GM13976 (cell line): ENCODE measurements at regions not wholly inside any gene's neighbourhood (a gene's known extent, or its start where the extent isn't known, plus 50 kb on each side); places are given as distances from the start of the nearest gene placed in this dataset.

Experiments used
- DNase-seq: peaks from one replicate; pipeline ENCODE4 v3.0.0; 2012; ENCODE audit warnings: low spot score
- CTCF ChIP-seq: IDR thresholded peaks from 2 replicates; pipeline ENCODE4 v1.5.1; 2012; ENCODE audit warnings: borderline replicate concordance, mild to moderate bottlenecking; ENCODE audit not compliant: insufficient read depth; ENCODE audit errors: extremely low read depth, missing control alignments, control extremely low read depth
- in situ Hi-C: fragments of 300-500 bp; cut with MboI; formaldehyde crosslinking; loops from one replicate; pipeline ENCODE4 v1.12.0; 2022; ENCODE audit warnings: low sequenced_read_pairs, mixed read lengths, inconsistent platforms; ENCODE audit not compliant: unreplicated experiment

GRCh38 chr16:73190256-73190655 lies 142.3 kb upstream of the ZFHX3 start:
- in situ Hi-C loops, result loop anchor here (25.0 kb wide), 1 partner anchor 353 kb away; no protein-coding TSS in a partner anchor
- no peak for TF ChIP-seq CTCF
- DNase-seq, result no peak

- in situ Hi-C loops, result loop anchor here (25.0 kb wide), 1 partner anchor 352 kb away; no protein-coding TSS in a partner anchor
- TF ChIP-seq CTCF, result no peak
- no peak for DNase-seq
These were observed 141.2 kb upstream of the ZFHX3 start for GRCh38 chr16:73189136-73189535.

- in situ Hi-C loops, result loop anchor here (25.0 kb wide), 1 partner anchor 350 kb away; no protein-coding TSS in a partner anchor
- TF ChIP-seq CTCF, result no peak
- no peak for DNase-seq
These were observed 139.0 kb upstream of the ZFHX3 start for GRCh38 chr16:73186752-73187601.

GRCh38 chr16:73185737-73186136 lies 137.8 kb upstream of the ZFHX3 start:
- DNase-seq, result no peak
- in situ Hi-C loops, result loop anchor here (25.0 kb wide), 1 partner anchor 348 kb away; no protein-coding TSS in a partner anchor
- no peak for TF ChIP-seq CTCF

GRCh38 chr16:73183611-73184092 lies 135.7 kb upstream of the ZFHX3 start:
- in situ Hi-C loops, result loop anchor here (25.0 kb wide), 1 partner anchor 346 kb away; no protein-coding TSS in a partner anchor
- DNase-seq, result no peak
- no peak for TF ChIP-seq CTCF

- no peak for DNase-seq
- no peak for TF ChIP-seq CTCF
- in situ Hi-C loops, result loop anchor here (25.0 kb wide), 1 partner anchor 343 kb away; no protein-coding TSS in a partner anchor
These were observed 131.9 kb upstream of the ZFHX3 start for GRCh38 chr16:73179705-73180331.
